Osteocyte (in vitro differentiated cells): ENCODE measurements at regions not wholly inside any gene's neighbourhood (a gene's known extent, or its start where the extent isn't known, plus 50 kb on each side); places are given as distances from the start of the nearest gene placed in this dataset.
A peak's percentile ranks its signal among the peaks of the same experiment; 100 is the strongest.

Source experiments
- DNase-seq: peaks from one replicate; pipeline ENCODE4 v3.0.0; 2021; ENCODE audit warnings: mixed read lengths; ENCODE audit not compliant: unreplicated experiment; ENCODE audit errors: extremely low spot score
- H3K27ac Mint-ChIP-seq: one replicate; pipeline ENCODE4 v1.8.0; 2021; ENCODE audit warnings: mild to moderate bottlenecking, mixed read lengths; ENCODE audit not compliant: unreplicated experiment
- H3K27me3 Mint-ChIP-seq: one replicate; pipeline ENCODE4 v1.8.0; 2021; ENCODE audit warnings: mixed read lengths; ENCODE audit not compliant: unreplicated experiment
- H3K36me3 Mint-ChIP-seq: one replicate; pipeline ENCODE4 v1.8.0; 2021; ENCODE audit warnings: mixed read lengths; ENCODE audit not compliant: unreplicated experiment
- H3K4me1 Mint-ChIP-seq: one replicate; pipeline ENCODE4 v1.8.0; 2021; ENCODE audit warnings: mixed read lengths; ENCODE audit not compliant: unreplicated experiment
- H3K4me3 Mint-ChIP-seq: one replicate; pipeline ENCODE4 v1.8.0; 2021; ENCODE audit warnings: mild to moderate bottlenecking, moderate library complexity, mixed read lengths; ENCODE audit not compliant: unreplicated experiment
- H3K9me3 Mint-ChIP-seq: one replicate; pipeline ENCODE4 v1.8.0; 2021; ENCODE audit warnings: mixed read lengths; ENCODE audit not compliant: unreplicated experiment
- CTCF ChIP-seq: fragments of 200-600 bp; sonication (generic); IDR thresholded peaks from 2 replicates; pipeline ENCODE4 v1.5.0; 2021; ENCODE audit warnings: antibody characterized with exemption, mild to moderate bottlenecking, moderate library complexity

GRCh38 chr2:238729261-238729935, 118.5 kb upstream of the TWIST2 start:
- Mint-ChIP-seq H3K9me3 (no peaks in the 10 kb centered on the region), H3K36me3 (no peaks in the 10 kb centered on the region), H3K4me1 (peaks cover 2% of the 10 kb centered on the region), H3K27ac (no peak overlapping the region), H3K27me3 (peaks cover 2% of the 10 kb centered on the region), H3K4me3 (no peak overlapping the region)
- TF ChIP-seq CTCF: no peak
- no peak for DNase-seq

- Mint-ChIP-seq H3K4me3 (no peak overlapping the region), H3K9me3 (no peaks in the 10 kb centered on the region), H3K27me3 (peaks cover 6% of the 10 kb centered on the region), H3K4me1 (peaks cover 2% of the 10 kb centered on the region), H3K27ac (no peak overlapping the region), H3K36me3 (no peaks in the 10 kb centered on the region)
- TF ChIP-seq CTCF: no peak
- peak; percentile 67 for DNase-seq
Observed at GRCh38 chr2:238730001-238730669, 117.8 kb upstream of the TWIST2 start.

GRCh38 chr2:238730881-238731280, 117.0 kb upstream of the TWIST2 start:
- peaks cover 2% of the 10 kb centered on the region for H3K4me1 Mint-ChIP-seq
- no peak overlapping the region for H3K4me3 Mint-ChIP-seq
- no peaks in the 10 kb centered on the region for H3K9me3 Mint-ChIP-seq
- no peak for DNase-seq
- TF ChIP-seq CTCF: no peak
- no peaks in the 10 kb centered on the region for H3K36me3 Mint-ChIP-seq
- H3K27me3 Mint-ChIP-seq: peaks cover 10% of the 10 kb centered on the region
- no peak overlapping the region for H3K27ac Mint-ChIP-seq

GRCh38 chr2:238731961-238732360, 115.9 kb upstream of the TWIST2 start:
- TF ChIP-seq CTCF: no peak
- Mint-ChIP-seq H3K4me3 (no peak overlapping the region), H3K4me1 (peaks cover 2% of the 10 kb centered on the region), H3K36me3 (no peaks in the 10 kb centered on the region), H3K27me3 (peaks cover 10% of the 10 kb centered on the region), H3K27ac (no peak overlapping the region), H3K9me3 (no peaks in the 10 kb centered on the region)
- DNase-seq: no peak

- peaks cover 6% of the 10 kb centered on the region for H3K9me3 Mint-ChIP-seq
- no peaks in the 10 kb centered on the region for H3K4me1 Mint-ChIP-seq
- H3K27ac Mint-ChIP-seq: no peak overlapping the region
- H3K36me3 Mint-ChIP-seq: no peaks in the 10 kb centered on the region
- no peak overlapping the region for H3K4me3 Mint-ChIP-seq
- TF ChIP-seq CTCF: no peak
- no peak for DNase-seq
- peaks cover 13% of the 10 kb centered on the region for H3K27me3 Mint-ChIP-seq
Observed at GRCh38 chr2:238738917-238739316, 109.0 kb upstream of the TWIST2 start.
